Fibroblast of lung (primary cell): ENCODE measurements at regions not wholly inside any gene's neighbourhood (a gene's known extent, or its start where the extent isn't known, plus 50 kb on each side); places are given as distances from the start of the nearest gene placed in this dataset.

Experiments
- DNase-seq, 2 donors: peaks; one replicate each; pipeline versions ENCODE4 v3.0.0 to v3.0.0-alpha.2; 2010; ENCODE audit warnings: low read depth in 2 of 2
- H2AFZ ChIP-seq: 2 replicates; pipeline ENCODE4 v1.5.1; 2012; ENCODE audit warnings: low read length, control low read depth, inconsistent platforms
- H3K27ac ChIP-seq: 2 replicates; pipeline ENCODE4 v1.5.1; 2011; ENCODE audit warnings: low read length, control low read depth; ENCODE audit not compliant: insufficient read depth
- H3K27me3 ChIP-seq: 2 replicates; pipeline ENCODE4 v1.5.1; 2011; ENCODE audit warnings: mild to moderate bottlenecking, low read length; ENCODE audit not compliant: control insufficient read depth, insufficient read depth
- H3K36me3 ChIP-seq: 2 replicates; pipeline ENCODE4 v1.5.1; 2011; ENCODE audit warnings: low read length; ENCODE audit not compliant: control insufficient read depth, insufficient read depth
- H3K4me1 ChIP-seq: 2 replicates; pipeline ENCODE4 v1.5.1; 2011; ENCODE audit warnings: low read length; ENCODE audit not compliant: control insufficient read depth, insufficient read depth; ENCODE audit errors: extremely low read depth
- H3K4me2 ChIP-seq: 2 replicates; pipeline ENCODE4 v1.5.1; 2011; ENCODE audit warnings: low read length, control low read depth; ENCODE audit not compliant: insufficient read depth; ENCODE audit errors: extremely low read depth
- H3K4me3 ChIP-seq, 4 experiments: fragments of 200-600 bp in 1 of 4; sonication (generic) in 1 of 4; replicated peaks in 1 of 4; 2 replicates each; pipeline ENCODE4 v1.5.1; 2011 to 2016; ENCODE audit warnings: low read length in 4 of 4, low read depth in 3 of 4, mild to moderate bottlenecking in 3 of 4, control low read depth in 2 of 4, inconsistent platforms in 1 of 4, mixed read lengths in 1 of 4; ENCODE audit not compliant: insufficient read depth in 1 of 4; ENCODE audit errors: control extremely low read depth in 1 of 4
- H3K79me2 ChIP-seq: 2 replicates; pipeline ENCODE4 v1.5.1; 2012; ENCODE audit warnings: mild to moderate bottlenecking, low read length, inconsistent platforms; ENCODE audit not compliant: control insufficient read depth, insufficient read depth
- H3K9ac ChIP-seq: 2 replicates; pipeline ENCODE4 v1.5.1; 2011; ENCODE audit warnings: mild to moderate bottlenecking, low read length, control low read depth; ENCODE audit not compliant: insufficient read depth
- H3K9me3 ChIP-seq: 2 replicates; pipeline ENCODE4 v1.5.1; 2012; ENCODE audit warnings: low read depth, low read length; ENCODE audit not compliant: control insufficient read depth, insufficient read depth
- H4K20me1 ChIP-seq: 2 replicates; pipeline ENCODE4 v1.5.1; 2011; ENCODE audit warnings: low read length; ENCODE audit not compliant: control insufficient read depth, insufficient read depth; ENCODE audit errors: extremely low read depth
- EZH2 ChIP-seq: IDR thresholded peaks from 2 replicates; pipeline ENCODE4 v1.5.1; 2012; ENCODE audit warnings: low read length, control low read depth, mild to moderate bottlenecking; ENCODE audit errors: missing control alignments
- TF ChIP-seq, protein P1 (sequence below), 2 donors: IDR thresholded peaks in 1 of 2; conservative IDR thresholded peaks in 1 of 2; 1 replicate in 1 of 2; 2 replicates in 1 of 2; pipeline ENCODE4 v1.5.1; 2011 to 2012; ENCODE audit warnings: low read length in 2 of 2, control low read depth in 1 of 2, inconsistent platforms in 1 of 2, low read depth in 1 of 2, mild to moderate bottlenecking in 1 of 2

DNA sequence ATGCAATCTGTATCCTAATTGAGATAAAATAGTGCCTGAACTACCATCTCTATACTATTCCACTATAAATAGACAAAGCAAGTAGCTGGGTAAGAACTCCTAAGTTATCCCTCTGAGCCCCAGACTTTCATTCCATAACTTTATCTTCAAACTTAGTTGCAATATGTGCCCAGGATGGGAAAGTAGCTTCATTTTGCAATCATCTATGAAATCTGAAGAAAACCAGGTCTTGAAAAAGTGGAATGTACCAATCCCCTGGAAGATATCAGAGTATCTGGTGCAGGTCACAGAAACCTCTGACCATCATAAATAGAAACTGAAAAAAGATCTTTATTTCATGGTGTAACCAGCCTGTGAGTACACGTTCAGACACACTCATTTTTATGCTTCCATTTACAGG lies 78.1 kb upstream of the TMEM178A start:
- H3K4me3 ChIP-seq, result no peak overlapping the region
- no peaks in the 10 kb centered on the region for H3K27me3 ChIP-seq
- H3K36me3 ChIP-seq, result no peaks in the 10 kb centered on the region
- H2AFZ ChIP-seq, result no peak overlapping the region
- TF ChIP-seq, protein P1, sequence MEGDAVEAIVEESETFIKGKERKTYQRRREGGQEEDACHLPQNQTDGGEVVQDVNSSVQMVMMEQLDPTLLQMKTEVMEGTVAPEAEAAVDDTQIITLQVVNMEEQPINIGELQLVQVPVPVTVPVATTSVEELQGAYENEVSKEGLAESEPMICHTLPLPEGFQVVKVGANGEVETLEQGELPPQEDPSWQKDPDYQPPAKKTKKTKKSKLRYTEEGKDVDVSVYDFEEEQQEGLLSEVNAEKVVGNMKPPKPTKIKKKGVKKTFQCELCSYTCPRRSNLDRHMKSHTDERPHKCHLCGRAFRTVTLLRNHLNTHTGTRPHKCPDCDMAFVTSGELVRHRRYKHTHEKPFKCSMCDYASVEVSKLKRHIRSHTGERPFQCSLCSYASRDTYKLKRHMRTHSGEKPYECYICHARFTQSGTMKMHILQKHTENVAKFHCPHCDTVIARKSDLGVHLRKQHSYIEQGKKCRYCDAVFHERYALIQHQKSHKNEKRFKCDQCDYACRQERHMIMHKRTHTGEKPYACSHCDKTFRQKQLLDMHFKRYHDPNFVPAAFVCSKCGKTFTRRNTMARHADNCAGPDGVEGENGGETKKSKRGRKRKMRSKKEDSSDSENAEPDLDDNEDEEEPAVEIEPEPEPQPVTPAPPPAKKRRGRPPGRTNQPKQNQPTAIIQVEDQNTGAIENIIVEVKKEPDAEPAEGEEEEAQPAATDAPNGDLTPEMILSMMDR (conservative IDR thresholded peaks at IDR 0.05 in 1 of 2, IDR thresholded peaks at IDR 0.05 in 1 of 2; ENCODE audit: low read depth in 1 of 2, low read length in 2 of 2), result no peak
- TF ChIP-seq EZH2, result no peak
- H3K9me3 ChIP-seq, result no peaks in the 10 kb centered on the region
- H3K4me2 ChIP-seq, result no peak overlapping the region
- no peak for DNase-seq
- H4K20me1 ChIP-seq, result no peaks in the 10 kb centered on the region
- no peaks in the 10 kb centered on the region for H3K79me2 ChIP-seq
- H3K9ac ChIP-seq, result no peak overlapping the region
- peaks cover 4% of the 10 kb centered on the region for H3K4me1 ChIP-seq
- H3K27ac ChIP-seq, result no peak overlapping the region

DNA sequence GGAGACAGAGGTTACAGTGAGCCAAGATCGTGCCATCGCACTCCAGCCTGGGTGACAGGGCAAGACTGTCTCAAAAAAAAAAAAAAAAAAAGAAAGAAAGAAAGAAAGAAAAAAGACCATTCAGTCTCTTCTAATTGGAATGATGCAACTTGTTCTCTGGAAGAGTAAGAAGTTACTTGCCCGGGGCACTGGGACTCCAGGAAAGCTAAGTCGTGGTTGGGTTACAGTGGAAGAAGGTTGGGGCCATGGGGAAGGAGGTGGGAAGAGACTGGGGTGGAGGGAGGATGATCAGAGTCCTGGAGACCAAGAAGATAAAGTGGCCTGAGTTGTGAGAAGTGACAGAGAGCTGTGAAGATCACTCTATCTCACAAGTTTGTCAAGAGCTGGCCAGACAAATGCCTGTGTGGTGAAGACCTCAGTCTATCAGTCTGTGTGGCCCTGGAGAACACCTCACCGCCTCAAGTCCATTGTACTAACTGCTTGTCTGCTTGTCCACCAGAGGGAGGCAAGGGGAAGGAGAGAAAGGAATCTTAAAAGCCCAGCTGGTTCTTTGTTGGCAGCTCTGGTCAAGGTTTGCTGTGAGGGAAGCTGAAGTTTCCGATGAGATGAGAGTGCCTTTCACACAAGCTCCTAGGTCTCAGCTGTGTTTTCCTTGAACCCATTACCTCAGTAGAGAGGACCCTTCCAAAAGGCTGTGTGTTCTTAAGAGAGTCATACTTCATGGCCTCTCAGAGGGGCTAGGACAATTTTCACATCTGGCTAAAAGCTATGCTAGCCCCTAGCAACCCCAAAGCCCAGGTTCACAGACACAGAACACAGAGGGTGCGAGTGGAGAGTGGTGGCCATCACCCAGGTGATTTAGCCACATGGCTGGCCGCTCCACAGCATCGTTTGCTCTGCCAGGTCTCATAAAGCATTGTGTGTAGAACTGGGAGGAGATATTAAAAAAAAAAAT lies 72.0 kb upstream of the TMEM178A start:
- no peaks in the 10 kb centered on the region for H3K79me2 ChIP-seq
- H3K36me3 ChIP-seq, result no peaks in the 10 kb centered on the region
- no peak overlapping the region for H3K27ac ChIP-seq
- H3K4me2 ChIP-seq, result no peak overlapping the region
- H3K9me3 ChIP-seq, result no peaks in the 10 kb centered on the region
- peaks cover 2% of the 10 kb centered on the region for H3K4me1 ChIP-seq
- TF ChIP-seq EZH2, result no peak
- TF ChIP-seq, protein P1 (conservative IDR thresholded peaks at IDR 0.05 in 1 of 2, IDR thresholded peaks at IDR 0.05 in 1 of 2; ENCODE audit: low read depth in 1 of 2, low read length in 2 of 2), result peak; percentile 81 to 88
- no peak overlapping the region for H3K9ac ChIP-seq
- H3K27me3 ChIP-seq, result no peaks in the 10 kb centered on the region
- DNase-seq, result peak; percentile 86 to 87
- no peak overlapping the region for H2AFZ ChIP-seq
- H3K4me3 ChIP-seq, result no peak overlapping the region
- no peaks in the 10 kb centered on the region for H4K20me1 ChIP-seq

GRCh38 chr2:39595116-39595515 lies 70.6 kb upstream of the TMEM178A start:
- Histone ChIP-seq H2AFZ (no peak overlapping the region), H3K4me3 (no peak overlapping the region), H3K79me2 (no peaks in the 10 kb centered on the region), H3K27ac (no peak overlapping the region), H4K20me1 (no peaks in the 10 kb centered on the region), H3K4me1 (peaks cover 2% of the 10 kb centered on the region), H3K4me2 (no peak overlapping the region), H3K9ac (no peak overlapping the region), H3K36me3 (no peaks in the 10 kb centered on the region), H3K27me3 (no peaks in the 10 kb centered on the region), H3K9me3 (no peaks in the 10 kb centered on the region)
- no peak for TF ChIP-seq EZH2
- TF ChIP-seq, protein P1 (conservative IDR thresholded peaks at IDR 0.05 in 1 of 2, IDR thresholded peaks at IDR 0.05 in 1 of 2; ENCODE audit: low read depth in 1 of 2, low read length in 2 of 2), result no peak
- DNase-seq, result no peak
